Fibroblast of upper back skin (primary cell): ENCODE measurements at regions not wholly inside any gene's neighbourhood (a gene's known extent, or its start where the extent isn't known, plus 50 kb on each side); places are given as distances from the start of the nearest gene placed in this dataset.
A peak's percentile ranks its signal among the peaks of the same experiment; 100 is the strongest.
"Not testable (repeated sequence)": the region's sequence is repeated elsewhere in the genome, so short reads cannot be mapped to it uniquely, and the experiment has no call there.

Experiments
- DNase-seq: peaks from one replicate; pipeline ENCODE4 v3.0.0-alpha.2; 2013

DNA sequence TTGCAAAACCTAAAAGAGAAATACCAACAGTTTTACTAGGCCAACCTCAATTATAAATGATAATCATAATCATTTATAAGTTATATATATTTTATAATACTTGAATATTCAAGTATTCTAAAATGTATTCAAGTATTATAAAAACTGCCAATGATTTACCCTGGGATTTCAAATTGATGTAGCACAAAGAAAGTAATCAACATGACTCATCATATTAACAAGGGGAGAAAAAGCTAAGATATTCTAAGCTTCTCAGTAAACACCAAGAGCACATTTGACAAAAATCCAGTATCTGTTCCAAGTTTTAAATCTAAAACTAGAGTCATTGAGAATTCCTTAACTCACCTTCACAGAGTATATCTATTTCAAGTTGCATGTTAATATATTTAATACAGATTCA, 56.1 kb downstream of the CAPZA3 start:
- no peak for DNase-seq

DNA sequence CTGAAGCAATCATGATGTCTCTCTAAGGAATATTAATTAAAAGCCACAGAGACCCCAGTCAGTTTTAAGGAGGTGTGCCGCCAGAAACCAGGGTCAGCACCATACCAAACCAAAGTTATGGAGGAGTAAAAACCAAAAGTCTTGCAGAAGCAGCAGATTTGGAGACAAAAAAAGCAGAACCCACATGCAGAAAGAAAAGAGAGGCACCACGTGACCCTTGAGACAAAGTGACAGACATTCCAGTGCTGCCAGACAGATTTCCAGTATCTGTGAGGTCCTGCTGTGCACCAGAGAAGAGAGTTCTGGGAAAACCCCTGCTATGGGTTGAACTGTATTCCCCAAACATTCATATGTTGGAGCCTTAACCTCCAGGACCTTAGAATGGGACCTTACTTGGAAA, 59.7 kb downstream of the CAPZA3 start:
- DNase-seq: no peak

DNA sequence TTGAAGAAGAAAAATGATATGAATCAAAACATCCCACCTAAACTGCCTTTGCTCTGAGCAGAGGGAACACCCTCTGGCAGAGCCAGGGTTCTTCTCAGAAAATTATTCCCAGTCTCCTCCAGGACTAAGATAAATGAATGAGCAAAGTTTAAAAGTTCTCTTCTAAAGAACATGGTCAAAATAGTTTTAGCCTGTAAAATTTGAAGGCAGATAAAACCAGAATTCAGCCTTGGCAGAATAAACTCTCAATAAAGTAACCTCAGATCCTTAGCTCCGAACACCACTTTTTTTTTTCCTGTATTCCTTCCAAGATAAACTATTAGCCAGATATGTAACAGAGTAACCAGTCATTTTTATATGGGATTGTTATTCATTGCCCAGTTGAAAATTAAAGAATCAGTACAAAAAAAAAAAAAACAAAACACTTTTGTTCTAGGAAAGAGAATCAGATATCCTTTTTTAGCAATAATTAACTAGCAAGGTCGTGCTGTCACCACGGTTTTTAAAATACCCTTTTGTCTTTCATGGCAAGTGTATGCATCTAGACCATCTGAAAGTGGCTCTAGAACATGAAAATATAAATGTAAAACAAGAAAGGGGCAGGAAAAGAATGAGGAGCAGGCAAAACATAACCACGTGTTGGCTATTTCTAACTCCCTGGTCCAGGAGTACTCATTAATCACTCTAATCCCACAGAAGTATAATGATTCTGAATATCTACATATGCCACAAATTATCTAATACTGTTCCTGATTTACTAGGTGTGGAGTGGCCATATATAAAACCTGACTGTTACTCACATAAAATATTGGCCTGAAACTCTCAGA, 60.8 kb downstream of the CAPZA3 start:
- peak; percentile 77 for DNase-seq

DNA sequence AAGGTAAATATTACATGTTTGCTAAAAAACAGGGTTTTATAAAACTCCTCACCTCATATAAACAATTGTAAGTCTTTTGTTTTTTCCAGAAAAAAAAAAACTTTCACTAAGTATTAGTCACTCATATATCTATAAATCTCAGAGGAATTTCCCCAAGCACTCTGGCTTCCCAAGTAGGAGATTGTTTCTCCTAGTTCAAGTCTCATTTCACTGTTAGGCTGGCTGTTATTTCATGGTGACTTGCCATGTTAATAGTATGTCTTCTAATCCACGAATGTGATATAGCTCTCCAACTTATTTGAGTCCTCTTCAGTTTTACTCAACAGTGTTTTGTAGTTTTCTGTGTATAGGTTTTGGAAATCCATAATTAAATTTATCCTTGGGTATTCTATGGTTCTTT, 61.6 kb downstream of the CAPZA3 start:
- peak; percentile 49 for DNase-seq

DNA sequence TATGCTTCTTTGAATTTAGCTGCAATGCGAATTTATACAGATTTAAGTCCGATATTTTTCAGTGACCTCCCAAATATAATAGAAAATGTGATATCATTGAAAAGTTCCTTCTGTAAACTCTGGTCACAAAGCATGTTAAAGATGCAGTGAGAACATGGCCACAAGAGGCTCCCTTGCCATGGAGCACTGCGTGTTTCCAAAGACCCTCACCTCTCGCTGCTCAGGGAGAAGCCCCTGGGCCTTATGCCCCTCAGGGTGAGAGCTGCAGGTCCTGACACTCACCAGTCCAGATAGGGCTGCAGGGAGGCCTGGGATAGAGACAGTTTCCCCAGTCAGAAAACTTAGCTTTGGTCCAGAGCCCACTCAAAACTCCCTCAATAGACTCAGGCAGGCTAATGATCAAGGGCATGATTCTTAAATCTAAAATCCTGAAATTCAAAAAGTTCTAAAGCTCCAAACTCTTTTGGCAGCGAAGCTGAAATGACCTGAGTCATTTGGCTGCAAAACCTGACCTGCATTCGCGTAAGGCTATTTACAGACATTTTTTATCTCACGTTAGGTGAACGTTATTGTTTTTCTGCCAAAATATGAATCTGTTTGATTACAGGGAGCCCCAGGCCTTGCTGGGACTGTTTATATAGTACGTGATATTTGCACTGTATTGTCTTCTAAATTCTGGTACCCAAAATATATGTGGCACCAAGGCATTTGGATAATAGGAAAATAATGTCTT, 67.8 kb downstream of the CAPZA3 start:
- DNase-seq: no peak

DNA sequence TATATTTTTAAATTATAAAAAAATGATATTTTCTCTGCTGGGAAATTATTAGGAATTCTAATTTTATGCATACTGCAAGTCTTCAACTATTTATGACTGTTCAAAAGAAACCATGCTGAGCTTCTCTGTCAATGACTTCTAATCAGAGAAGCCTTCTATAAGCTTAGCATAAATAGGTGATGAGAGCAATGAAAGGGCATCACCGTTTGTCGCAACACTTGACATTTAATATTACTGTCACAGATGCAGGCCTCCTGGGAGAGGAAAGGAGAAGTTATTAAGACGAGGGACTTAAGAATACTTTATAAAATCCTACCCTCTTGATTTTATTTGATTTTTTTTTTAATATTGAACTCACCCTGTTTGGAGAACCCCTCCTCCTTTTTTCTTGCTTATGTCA, 69.8 kb downstream of the CAPZA3 start:
- no peak for DNase-seq

DNA sequence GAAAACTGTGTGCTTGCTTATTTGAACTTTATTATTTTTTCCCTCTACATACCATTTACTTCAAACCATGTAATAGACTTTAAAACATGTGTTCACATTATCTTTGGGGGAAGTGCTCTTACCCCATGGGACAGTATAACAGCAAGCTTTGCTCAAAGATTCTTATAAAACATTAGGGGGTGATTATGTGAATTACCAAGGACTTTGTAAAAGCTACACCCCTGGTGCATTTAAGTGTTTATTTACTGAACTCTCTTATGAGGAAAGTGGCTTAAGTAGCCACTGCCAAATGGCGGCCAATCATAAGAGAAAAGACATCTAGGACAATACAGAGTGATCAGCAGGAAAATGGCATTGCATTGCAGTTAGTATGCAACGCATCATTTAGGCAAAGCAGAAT, 70.3 kb downstream of the CAPZA3 start:
- DNase-seq: no peak

DNA sequence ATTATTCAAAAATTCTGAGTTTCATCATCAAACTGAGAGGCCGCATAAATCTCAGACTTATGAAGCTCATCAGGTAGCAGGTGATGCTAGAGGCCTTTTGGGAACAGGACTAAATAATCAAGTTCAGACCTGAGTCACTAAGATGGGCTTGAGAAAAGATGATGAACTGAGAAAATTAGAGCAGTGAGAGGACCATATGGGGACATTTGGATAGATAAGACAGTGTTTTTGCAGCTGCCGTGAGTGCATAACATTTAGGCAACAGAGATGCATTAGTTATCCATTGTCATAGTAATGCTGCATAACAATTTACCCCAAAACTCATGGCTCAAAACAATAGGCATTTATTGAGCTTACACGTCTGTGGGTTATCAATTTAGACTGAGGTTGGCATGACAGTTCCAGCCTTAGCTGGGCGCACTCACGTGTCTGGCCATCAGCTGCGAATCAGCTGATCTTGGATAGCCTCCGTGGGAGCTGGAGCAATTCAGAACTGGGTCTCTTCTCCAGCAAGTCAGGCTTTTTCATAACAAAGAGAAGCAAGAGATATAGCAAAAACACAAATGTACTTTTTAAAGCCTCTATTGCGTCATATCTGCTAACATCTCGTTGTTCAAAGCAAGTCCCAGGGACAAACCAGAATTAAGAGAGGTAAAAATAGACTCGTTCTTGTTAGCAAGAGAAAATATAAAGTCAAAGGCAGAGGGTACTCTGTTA, 72.8 kb downstream of the CAPZA3 start:
- DNase-seq: no peak

DNA sequence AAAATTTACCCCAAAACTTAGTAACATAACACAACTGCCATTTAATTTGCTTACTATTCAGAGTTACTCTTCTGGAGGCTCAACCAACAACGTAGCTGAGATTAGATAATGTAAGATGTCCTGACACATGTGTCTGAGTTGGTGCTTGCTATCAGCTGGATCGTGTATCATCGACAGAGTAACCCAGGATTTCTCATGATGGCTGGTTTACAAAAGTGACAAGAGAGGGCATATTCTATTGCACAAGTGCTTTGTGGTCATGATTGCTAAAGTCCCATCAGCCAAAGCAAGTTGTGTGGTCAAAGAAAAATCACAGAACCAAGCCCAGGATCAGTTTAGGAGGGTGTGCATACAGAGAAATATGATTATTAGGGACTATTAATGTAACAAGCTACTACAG, 73.4 kb downstream of the CAPZA3 start:
- no peak for DNase-seq

DNA sequence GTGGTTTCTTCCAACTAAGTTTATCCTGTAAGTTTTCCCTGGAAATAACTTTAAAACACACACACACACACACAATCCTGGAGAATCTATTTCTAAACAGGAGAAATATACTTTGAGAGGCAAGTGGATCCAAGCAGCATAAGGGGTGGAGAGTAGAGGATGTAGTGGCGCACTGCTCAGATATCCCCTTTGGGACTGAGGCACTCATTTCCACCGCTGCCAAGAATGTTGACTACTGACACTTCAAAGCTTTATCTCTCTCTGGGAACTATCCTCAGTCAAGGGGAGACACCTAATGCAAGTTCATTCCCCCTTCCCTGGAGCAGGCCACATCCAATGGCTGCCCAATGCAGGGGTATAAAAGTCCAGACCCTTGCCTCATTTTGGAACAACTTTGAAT, 75.8 kb downstream of the CAPZA3 start:
- no peak for DNase-seq

DNA sequence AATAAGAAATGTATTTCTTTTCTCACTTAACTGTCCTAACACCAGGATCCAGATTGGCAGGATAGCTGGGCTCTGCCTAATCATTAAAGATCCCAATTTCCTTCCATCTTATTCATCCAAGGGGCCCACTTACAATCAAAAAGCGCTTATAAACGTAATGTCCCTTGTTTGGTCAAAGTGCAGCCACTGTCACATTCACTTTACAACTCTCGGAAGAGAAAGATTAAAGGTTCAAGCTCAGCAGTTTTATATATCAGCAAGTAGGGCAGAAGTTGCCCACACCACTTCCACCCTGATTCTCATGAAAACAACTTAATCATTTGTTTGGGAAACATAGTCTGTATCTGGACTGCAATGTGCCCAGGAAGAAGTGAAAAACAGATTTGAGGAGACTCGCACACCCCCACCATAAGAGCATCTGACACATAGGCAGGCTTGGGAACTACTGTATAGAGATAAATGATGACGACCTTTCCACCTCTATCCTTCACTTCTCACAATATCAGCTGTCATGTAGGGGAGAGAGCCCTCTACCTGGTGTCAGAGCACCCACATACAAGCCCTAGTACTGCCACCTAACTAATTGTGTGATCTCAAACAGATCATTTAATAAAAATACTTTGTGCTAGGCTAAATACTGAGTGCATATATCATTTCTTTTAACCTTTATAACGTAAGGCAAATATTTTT, 80.8 kb downstream of the CAPZA3 start:
- no peak for DNase-seq

DNA sequence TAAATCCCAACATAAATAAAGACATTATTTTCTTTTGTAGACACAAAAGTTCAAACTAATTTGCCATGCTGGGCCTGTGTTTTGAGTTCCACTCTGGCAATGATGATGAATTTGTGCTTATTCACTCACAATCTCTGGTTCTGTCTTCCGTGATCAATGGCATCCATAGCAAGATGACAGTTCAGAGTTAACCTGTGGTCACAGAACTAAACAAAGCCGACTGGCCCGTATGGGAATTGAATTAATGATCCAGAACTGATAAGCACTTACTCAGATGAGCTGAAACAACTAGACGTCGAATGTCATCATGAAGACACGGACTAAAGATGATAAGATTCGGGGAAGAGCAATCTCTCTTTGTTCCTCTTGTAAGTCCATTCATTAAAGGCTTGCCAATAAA, 81.6 kb downstream of the CAPZA3 start:
- no peak for DNase-seq

DNA sequence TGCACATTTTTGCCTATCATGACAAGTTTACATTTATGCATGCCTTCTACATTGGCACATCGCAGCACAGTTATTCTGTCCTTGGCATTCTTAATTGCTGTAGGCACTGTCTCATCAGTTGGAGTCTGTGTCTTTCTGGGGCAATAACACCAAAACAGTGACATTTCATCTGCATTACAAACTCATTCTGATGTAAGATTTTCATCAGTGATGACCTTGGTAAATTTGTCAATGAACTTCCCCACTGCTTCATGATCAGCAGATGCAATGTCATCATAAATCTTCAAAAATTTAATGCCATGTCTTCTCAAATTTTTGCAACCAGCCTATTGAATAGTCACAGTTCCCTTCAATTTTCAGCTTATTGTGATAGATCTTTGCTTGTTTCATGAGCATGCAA, 85.5 kb downstream of the CAPZA3 start:
- DNase-seq: no peak

DNA sequence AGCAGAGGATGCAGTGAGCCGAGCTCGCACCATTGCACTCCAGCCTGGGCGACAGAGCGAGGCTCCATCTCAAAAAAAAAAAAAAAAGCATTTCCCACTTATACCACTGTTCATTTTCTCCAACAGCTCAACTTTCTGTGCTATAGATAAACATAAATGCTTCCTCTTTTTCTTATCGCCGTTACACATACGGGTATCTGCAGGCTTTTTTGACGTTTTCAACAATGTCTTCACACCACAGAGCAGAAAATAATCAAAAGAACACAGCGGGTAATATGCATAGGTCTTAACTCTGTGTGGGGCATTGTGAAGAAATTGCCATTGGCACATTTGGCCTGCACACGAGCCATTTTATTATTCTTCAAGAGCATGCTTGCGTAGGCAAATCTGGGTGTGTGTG, 86.4 kb downstream of the CAPZA3 start:
- DNase-seq: no peak

DNA sequence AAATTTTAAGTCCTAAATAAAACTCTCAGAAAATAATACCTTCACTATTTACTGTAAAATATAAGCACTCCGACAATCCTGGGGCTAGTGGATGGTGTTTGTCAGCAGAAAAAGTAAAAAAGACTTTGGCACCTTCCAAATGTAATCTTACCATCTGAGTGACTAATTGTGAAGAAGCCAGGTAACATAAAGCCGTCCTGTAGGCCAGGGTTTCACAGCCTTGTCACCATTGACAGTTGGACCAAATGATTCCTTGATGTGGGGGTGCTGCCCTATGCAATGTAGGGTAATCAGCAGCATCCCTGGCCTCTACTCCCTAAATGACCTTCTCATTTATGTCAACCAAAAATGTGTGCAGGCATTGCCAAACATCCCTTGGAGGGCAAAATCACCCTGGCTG, 87.2 kb downstream of the CAPZA3 start:
- no peak for DNase-seq

DNA sequence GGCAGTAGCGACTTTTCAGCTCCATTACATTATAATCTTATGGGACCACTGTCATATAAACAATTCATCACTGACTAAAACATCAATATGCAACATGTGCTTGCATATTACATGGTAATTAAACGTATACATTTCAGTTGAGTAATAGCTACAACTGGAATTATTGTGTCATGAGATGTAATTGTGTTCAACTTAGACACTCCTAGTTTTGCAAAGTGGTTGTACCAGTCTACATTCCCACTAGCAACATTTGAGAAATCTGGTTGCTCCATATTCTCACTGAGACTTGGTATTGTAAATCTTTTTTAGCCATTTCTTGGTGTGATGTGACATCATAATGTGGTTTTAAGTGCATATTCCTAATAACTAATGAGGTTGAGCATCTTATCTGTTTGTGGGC, 90.0 kb downstream of the CAPZA3 start:
- DNase-seq: no peak

DNA sequence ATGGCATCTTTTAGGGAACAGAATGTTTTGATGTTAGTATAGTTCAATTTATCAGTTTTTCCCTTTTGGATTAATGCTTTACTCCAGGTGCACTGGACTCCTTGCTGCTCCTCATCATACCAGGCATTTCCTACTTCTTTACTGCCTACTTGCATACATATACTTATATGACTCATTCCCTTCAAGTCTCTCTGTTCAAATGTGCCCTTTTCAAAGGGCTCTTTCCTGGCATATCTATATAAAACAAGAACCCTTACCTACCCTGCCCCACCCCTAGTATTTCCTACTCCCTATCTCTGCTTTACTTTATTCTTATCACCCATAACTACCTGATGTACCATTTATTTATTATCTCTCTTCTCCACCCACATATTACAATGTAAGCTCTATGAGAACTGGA, 90.6 kb downstream of the CAPZA3 start:
- DNase-seq: no peak

DNA sequence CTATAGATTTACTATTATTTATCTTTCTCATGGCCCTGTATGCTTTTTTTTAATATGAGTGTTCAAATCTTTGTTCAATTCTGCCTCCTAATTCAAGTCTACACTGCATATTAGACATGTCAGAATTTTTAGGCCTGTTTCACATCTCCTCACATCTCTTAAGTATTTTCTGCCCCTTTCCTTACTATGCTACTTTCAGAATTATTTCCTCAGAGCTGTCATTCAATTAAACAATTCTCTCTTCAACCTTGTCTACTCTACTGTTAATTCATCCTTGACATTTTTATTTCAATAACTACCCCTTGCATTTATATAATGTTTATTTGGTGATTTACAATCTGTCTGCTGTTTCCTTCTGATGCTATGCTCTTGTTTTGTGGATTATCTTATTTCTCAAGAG, 91.1 kb downstream of the CAPZA3 start:
- DNase-seq: no peak

DNA sequence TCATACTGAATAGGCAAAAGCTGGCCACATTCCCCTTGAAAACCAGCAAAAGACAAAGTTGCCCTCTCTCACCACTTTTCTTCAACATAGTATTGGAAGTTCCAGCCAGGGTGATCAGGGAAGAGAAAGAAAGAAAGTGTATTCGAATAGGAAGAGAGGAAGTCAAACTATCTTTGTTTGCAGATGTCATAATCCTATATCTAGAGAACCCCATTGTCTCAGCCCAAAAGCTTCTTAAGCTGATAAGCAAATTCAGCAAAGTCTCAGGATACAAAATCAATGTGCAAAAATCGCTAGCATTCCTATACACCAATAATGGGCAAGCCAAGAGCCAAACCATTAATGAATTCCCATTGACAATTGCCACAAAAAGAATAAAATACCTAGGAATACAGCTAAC, 95.0 kb downstream of the CAPZA3 start:
- DNase-seq: not testable (repeated sequence)

DNA sequence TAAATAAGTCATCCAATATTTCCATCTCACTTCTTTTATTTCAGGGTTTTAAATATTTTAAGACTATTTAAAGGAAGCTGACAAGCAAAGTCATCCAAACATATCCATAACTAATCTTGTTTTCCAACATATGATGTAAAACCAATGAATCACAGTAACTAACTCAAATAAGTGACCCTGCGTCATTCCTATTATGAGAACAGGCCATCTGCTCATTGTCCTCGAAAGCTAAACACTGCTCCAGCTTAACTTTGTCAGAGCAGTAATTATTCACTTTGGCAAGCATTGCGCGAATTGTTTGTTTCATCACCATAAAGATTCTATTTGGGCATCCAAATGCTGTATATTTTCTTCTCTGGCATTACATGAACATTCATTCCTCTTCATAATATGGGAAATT, 99.1 kb downstream of the CAPZA3 start:
- DNase-seq: no peak

DNA sequence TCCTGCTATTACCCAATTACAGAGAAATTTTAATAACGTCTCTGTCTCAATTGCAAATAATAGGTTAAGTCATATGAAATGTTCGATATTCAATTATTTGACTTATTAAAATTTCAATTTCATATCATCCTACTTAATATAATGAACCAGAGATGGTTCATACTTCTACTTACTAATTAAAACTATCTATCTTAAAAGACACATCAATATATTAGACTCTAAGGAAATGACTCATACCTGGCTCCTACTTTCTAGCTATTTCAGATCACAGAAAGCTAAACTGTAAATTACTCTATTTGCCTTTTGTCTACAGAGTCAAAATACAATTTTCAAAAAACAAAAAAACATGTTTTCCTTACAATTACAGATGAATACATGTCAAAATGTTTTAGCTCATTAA, 99.6 kb downstream of the CAPZA3 start:
- DNase-seq: no peak

DNA sequence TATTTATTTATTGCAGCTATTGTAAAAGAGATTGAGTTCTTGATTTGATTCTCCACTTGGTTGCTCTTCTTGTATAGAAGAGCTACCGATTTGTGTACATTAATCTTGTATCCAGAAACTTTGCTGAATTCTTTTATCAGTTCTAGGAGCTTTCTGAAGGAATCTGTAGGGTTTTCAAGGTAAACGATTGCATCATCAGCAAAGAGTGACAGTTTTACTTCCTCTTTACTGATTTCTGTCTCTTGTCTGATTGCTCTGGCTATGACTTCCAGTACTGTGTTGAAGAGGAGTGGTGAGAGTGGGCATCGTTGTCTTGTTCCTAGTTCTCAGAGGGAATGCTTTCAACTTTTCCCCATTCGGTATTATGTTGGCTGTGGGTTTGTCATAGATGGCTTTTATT, 103.1 kb downstream of the CAPZA3 start:
- not testable (repeated sequence) for DNase-seq

DNA sequence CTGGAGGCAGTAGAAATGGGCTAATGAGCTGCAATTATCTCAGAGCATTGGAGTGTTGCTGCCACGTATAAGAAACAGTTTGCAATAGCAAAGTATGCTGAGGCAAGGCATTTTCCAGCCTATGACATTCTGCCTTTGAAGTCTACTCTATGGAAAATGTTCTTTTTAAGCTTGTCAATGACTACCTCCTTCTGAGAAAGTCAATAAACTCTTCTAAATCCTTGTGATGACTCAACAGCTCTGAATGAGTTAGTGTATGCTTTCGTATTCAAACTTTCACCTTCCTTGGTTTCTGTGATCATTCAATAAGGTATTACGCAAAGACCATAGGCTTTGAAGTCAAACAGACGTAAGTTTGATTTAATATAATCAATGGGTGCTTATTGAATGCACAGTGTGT, 111.2 kb downstream of the CAPZA3 start:
- peak; percentile 66 for DNase-seq
